GM12873 (cell line): ENCODE measurements at regions not wholly inside any gene's neighbourhood (a gene's known extent, or its start where the extent isn't known, plus 50 kb on each side); places are given as distances from the start of the nearest gene placed in this dataset.

ENCODE experiments used
- CTCF ChIP-seq: IDR thresholded peaks from 2 replicates; pipeline ENCODE4 v1.5.1; 2012; ENCODE audit warnings: low read depth, mild to moderate bottlenecking, moderate library complexity, low read length, control low read depth; ENCODE audit not compliant: insufficient read depth; ENCODE audit errors: missing control alignments

GRCh38 chr6:74070711-74071110 lies 374.7 kb downstream of the CD109 start:
- no peak for TF ChIP-seq CTCF

GRCh38 chr6:74070091-74070490 lies 374.1 kb downstream of the CD109 start:
- no peak for TF ChIP-seq CTCF

GRCh38 chr6:74069089-74069581 lies 373.1 kb downstream of the CD109 start:
- TF ChIP-seq CTCF, result no peak

- no peak for TF ChIP-seq CTCF
These were observed 370.3 kb downstream of the CD109 start for GRCh38 chr6:74066168-74066871.

GRCh38 chr6:74065705-74066104 lies 369.7 kb downstream of the CD109 start:
- TF ChIP-seq CTCF, result no peak

GRCh38 chr6:74063391-74063790 lies 367.4 kb downstream of the CD109 start:
- no peak for TF ChIP-seq CTCF

GRCh38 chr6:74061201-74061600 lies 365.2 kb downstream of the CD109 start:
- no peak for TF ChIP-seq CTCF
